ENCODE measurements at regions not wholly inside any gene's neighbourhood (a gene's known extent, or its start where the extent isn't known, plus 50 kb on each side); places are given as distances from the start of the nearest gene placed in this dataset.

DNA sequence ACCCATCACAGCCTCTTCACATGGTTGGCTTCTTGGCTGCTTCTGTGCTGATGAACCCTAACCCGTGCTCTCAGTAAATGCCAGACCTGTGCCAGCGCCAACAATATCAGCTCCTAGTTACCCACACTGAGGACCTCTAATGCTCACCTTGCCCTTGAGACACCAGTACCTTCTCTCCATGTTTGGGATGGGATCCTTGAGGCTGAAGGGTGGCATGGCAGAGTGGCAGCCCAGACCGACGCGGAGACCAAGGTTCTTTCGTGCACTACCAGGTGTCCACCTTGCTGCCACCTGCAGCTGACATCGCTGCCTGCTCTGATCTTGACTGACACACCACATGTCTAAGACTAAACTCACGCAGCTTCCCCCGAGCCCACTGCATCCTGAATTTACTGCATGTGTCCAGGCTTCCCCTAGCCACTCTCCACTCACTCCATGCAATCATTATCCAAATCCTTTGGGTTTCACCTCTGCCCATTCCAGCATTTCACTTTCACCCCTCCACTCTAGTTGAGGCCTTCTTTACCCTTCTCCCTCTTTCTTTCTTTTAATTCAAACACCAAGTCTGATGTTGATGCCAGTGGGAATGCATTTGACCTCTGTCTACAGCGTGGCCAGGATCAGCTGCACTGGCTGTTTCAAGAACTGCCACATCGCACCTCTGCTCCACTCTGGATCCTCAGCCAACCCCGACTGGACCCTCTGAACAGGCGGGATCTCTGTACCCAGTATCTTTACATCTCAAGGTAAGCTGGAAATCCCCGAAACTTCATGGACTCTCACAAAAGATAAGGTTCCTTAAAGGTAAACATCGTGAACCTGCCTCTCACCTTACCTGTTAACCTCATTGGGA is 294.9 kb downstream of the GLRX3 start:
- TF ChIP-seq, protein P1, sequence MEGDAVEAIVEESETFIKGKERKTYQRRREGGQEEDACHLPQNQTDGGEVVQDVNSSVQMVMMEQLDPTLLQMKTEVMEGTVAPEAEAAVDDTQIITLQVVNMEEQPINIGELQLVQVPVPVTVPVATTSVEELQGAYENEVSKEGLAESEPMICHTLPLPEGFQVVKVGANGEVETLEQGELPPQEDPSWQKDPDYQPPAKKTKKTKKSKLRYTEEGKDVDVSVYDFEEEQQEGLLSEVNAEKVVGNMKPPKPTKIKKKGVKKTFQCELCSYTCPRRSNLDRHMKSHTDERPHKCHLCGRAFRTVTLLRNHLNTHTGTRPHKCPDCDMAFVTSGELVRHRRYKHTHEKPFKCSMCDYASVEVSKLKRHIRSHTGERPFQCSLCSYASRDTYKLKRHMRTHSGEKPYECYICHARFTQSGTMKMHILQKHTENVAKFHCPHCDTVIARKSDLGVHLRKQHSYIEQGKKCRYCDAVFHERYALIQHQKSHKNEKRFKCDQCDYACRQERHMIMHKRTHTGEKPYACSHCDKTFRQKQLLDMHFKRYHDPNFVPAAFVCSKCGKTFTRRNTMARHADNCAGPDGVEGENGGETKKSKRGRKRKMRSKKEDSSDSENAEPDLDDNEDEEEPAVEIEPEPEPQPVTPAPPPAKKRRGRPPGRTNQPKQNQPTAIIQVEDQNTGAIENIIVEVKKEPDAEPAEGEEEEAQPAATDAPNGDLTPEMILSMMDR (IDR thresholded peaks at IDR 0.05), result no peak
- ATAC-seq (ENCODE audit: low FRiP score) (no peak), DNase-seq (ENCODE audit: low spot score) (no peak)

DNA sequence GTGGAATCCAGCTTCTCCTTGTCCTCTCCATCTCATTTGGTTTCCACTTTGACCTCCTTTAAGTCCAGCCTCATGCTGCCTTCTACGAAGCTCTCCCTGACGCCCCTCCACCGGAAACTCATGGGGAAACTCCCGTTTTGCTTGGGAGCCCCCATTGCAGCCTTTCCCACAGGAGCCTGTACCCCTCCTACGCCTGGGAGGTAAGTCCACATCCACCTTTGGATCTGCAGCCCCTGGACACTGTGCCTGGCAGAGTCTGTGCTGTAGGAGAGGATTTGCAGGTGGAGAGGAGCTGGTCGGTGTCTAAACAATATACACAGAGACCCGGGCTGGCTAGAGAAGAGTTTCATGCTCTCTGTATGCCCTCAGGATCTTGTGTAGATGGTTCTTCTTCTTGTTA is 296.1 kb downstream of the GLRX3 start:
- TF ChIP-seq, protein P1 (IDR thresholded peaks at IDR 0.05), result no peak
- ATAC-seq (ENCODE audit: low FRiP score) (no peak), DNase-seq (ENCODE audit: low spot score) (no peak)

DNA sequence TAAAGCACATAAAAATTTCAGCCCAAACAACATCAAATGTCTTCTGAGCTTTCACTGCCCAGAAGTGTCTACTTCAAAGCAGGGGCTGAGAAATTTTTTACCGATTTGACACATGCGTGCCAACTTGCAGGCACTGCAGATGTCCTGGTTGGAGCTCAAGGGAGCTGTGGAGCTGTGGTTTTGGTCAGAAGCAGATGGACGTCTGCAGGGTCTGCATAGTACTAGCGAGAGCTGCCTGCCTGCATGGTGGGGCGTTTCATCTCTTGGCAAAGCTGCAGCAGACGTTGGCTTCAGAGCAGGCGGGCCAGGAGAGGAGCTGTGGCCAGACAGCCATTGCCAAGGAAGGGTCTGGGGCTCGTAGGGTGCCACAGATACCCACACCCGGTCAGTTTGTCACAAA is 296.7 kb downstream of the GLRX3 start:
- TF ChIP-seq, protein P1 (IDR thresholded peaks at IDR 0.05), result no peak

GRCh38 chr10:130434446-130435385 is 298.5 kb downstream of the GLRX3 start:
- TF ChIP-seq, protein P1 (IDR thresholded peaks at IDR 0.05), result no peak
- no peak for DNase-seq (ENCODE audit: low spot score)

More for the DNA sequence above, 296.7 kb downstream of the GLRX3 start:
- DNase-seq (ENCODE audit: low spot score), result no peak
- no peak for ATAC-seq (ENCODE audit: low FRiP score)

DNA sequence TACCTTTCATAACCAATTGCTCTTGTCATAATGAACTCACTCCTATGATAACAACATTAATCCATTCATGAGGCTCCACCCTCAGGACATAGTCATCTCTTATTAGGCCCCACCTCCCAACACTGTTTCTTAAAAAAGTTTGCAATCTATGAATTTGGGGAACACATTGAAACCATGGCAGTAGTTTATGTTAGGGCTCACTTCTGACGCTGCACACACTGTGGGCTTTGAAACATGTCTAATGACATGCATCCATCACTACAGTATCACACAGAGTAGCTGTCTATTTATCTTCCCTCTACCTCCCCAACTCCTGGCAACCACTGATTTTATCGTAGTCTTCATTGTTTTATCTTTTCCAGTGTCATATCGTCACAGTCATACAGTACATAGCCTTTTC is 299.8 kb downstream of the GLRX3 start:
- no peak for DNase-seq (ENCODE audit: low spot score)
- ATAC-seq (ENCODE audit: low FRiP score), result no peak
- TF ChIP-seq, protein P1 (IDR thresholded peaks at IDR 0.05), result no peak

More at GRCh38 chr10:130434446-130435385, 298.5 kb downstream of the GLRX3 start:
- no peak for ATAC-seq (ENCODE audit: low FRiP score)

GRCh38 chr10:130438861-130439260 is 302.7 kb downstream of the GLRX3 start:
- DNase-seq (ENCODE audit: low spot score), result no peak
- TF ChIP-seq, protein P1 (IDR thresholded peaks at IDR 0.05), result no peak
- ATAC-seq (ENCODE audit: low FRiP score), result no peak
